Superior temporal gyrus (tissue), 1 donor: ENCODE measurements at regions not wholly inside any gene's neighbourhood (a gene's known extent, or its start where the extent isn't known, plus 50 kb on each side); places are given as distances from the start of the nearest gene placed in this dataset.

ENCODE experiments used
- DNase-seq: peaks from one replicate; pipeline ENCODE4 v3.0.0-alpha.2; 2016; ENCODE audit errors: extremely low spot score

DNA sequence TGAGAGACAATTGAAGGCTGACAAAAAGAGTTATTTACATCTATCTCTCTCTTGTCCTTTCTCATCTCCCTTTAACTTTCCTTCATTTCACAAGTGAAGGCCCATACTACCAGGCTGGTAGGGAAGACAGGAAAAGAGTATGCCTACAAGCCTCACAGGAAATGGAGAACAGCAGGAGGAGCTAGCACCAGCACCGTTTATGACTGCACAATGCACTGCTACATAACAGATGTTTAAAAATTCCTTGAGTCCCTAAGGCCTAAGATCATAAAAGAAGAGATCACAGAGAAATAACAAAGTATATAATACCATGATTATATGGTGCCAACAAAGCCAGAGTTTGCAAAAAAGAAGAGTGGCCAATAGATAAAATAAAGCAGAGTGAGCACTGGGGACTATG is 194.8 kb downstream of the UNC5CL start:
- no peak for DNase-seq

- no peak for DNase-seq
Measured at GRCh38 chr6:40841721-40842120, 197.3 kb downstream of the UNC5CL start.

DNA sequence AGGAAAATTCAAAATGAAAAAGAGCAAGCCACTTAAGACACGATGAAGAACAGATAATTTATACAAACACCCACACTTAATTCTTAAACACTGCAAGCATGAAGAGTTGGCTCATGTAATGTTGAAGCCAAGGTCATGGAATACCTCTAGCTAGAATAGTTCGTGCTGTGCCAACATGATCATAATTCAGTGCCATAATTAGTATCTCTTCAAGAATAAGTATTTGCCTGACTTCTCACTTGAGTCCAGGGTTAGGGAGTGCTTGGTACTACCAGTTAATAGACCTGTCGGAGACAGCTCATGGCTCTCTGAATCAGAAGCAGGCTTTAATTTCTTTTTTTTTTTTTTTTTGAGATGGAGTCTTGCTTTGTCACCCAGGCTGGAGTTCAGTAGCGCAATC is 206.3 kb downstream of the UNC5CL start:
- no peak for DNase-seq

GRCh38 chr6:40831381-40831780 is 207.6 kb downstream of the UNC5CL start:
- DNase-seq = no peak

DNA sequence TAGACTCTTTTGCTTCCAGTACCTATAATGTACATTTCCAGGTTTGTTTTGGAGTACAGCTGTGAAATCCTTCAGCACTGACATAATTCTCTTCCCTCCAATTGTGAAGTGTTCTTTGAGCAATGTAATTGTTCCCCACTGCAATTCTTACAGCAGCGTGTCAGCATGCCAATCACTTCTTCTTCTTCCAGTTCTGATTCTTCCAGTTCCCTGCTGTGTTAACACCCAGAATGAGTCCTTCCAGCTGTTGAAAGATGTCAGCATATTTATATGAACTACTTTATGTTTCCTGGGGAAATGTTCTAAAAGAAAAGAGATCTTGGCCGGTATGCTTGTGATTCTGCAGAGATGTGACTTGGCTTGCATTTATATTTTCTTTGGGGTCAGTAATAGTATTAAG is 213.9 kb downstream of the UNC5CL start:
- no peak for DNase-seq

- DNase-seq = peak; percentile 55
Measured at GRCh38 chr6:40823917-40824891, 214.8 kb downstream of the UNC5CL start.

GRCh38 chr6:40822619-40823018 is 216.4 kb downstream of the UNC5CL start:
- DNase-seq = no peak

DNA sequence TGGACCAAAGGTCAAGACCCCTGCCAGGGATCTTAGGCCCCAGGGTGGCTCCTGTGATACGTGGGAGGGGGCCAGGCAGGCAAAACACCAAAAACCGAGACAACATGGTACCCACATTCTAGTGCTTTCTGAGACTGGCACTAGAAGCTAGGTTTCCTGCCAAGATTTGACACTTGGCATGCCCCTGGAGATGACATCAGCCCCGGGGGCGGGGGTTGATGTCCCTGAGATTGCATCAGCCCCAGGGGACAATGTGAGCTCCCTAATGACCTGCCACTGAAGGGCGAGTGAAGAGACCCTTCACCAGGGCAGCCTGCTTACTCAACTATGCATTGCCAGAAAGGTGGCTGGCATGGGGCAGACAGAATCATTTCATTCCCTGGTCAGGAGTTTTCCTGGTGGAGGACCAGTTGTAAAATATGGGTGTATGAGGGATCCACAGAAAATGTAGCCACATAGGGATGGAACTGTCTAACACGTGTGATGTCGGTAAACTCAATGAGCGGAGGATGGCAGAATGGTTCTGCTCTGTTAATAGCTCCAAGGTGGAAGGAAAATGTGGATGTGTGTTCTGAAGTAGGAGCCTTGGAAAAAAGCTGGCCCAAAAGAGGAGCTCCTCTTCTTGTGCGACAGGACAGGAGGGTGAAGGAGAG is 219.7 kb downstream of the UNC5CL start:
- DNase-seq = no peak

- no peak for DNase-seq
Measured at GRCh38 chr6:40817369-40817768, 221.7 kb downstream of the UNC5CL start.

- DNase-seq = no peak
Measured at GRCh38 chr6:40816601-40817000, 222.4 kb downstream of the UNC5CL start.

DNA sequence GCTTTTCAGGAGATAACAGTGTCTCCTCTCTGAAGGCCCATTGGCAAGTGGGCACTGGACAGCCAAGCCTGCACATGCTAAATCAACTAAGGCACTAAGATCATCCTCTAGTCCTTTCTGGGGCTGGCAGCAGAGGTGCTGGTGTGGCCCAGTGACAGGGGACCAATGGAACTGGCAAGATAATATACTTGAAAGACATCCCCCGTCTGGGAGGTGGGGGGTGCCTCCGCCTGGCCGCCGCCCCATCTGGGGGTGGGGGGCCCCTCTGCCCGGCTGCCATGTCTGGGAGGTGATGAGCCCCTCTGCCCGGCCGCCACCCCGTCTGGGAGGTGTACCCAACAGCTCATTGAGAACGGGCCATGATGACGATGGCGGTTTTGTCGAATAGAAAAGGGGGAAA is 223.3 kb downstream of the UNC5CL start:
- DNase-seq = no peak

GRCh38 chr6:40810171-40810570 is 223.0 kb upstream of the LRFN2 start:
- DNase-seq = no peak

DNA sequence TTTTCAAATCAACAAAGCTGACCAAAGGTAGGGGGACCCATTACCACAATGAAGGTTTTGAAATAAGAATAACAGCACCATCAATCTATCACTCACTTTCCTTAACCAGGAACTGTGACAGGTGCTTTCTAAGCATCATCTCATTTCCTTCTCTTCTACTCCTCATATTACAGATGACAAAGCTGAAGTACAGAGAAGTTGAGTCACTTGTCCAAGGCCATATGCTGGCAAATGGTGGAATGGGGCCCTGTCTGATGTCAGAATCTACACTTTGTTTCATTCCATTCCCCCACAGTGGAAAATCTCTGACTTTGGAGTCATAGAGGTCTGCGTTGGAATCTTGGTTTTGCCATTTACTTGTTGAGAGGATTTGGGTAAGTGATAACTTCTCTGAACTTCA is 222.5 kb upstream of the LRFN2 start:
- no peak for DNase-seq

DNA sequence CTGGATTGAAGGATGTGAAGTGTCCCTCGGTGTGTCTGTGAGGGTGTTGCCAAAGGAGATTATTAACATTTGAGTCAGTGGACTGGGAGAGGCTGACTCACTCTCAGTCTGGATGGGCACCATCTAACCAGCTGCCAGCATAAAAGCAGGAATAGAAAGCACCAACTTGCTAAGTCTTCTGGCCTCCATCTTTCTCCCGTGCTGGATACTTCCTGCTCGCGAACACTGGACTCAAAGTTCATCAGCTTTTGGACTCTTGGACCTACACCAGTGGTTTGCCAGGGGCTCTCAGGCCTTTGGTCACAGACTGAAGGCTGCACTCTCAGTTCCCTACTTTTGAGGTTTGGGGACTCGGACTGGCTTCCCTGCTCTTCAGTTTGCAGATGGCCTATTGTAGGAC is 220.3 kb upstream of the LRFN2 start:
- no peak for DNase-seq

GRCh38 chr6:40806256-40806864 is 219.2 kb upstream of the LRFN2 start:
- DNase-seq = no peak

- no peak for DNase-seq
Measured at GRCh38 chr6:40805336-40805735, 218.2 kb upstream of the LRFN2 start.

DNA sequence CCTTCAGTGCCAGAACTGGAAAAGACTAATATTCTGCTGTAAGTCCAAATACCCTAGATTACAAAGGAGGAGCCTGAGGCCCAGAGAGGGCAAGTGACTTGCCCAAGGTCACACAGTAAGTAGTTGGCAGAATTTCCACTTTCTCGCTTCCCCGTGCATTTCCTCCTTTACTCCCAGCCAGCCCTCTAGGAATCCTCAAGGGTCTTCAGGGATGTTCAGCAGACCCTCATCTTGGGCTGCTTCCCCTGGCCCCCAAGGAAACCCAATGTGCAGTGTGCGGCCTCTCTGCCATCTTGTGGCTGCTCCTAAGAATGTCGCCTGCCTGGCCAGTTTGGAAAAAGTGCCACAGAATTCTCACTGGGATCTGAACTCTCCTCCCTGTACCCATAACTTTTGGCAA is 217.7 kb upstream of the LRFN2 start:
- DNase-seq = no peak

- DNase-seq = peak; percentile 20
Measured at GRCh38 chr6:40803897-40804702, 216.9 kb upstream of the LRFN2 start.

GRCh38 chr6:40802481-40802880 is 215.3 kb upstream of the LRFN2 start:
- DNase-seq = no peak

- no peak for DNase-seq
Measured at GRCh38 chr6:40799296-40800140, 212.4 kb upstream of the LRFN2 start.
